ENCODE measurements at regions not wholly inside any gene's neighbourhood (a gene's known extent, or its start where the extent isn't known, plus 50 kb on each side); places are given as distances from the start of the nearest gene placed in this dataset.
A peak's percentile ranks its signal among the peaks of the same experiment; 100 is the strongest.

- Histone ChIP-seq H3K4me2 (ENCODE audit: insufficient read depth, insufficient read length, low read length) (peak overlapping the region; percentile 13), H2BK12ac (ENCODE audit: insufficient read length, low read depth, low read length) (no peak overlapping the region)
Measured at GRCh38 chr5:107025712-107026497, 644.8 kb downstream of the EFNA5 start.

More at GRCh38 chr5:107025712-107026497, 644.8 kb downstream of the EFNA5 start:
- no peak overlapping the region for H3K4me3 Mint-ChIP-seq
- H3K9me3 Mint-ChIP-seq, result no peaks in the 10 kb centered on the region
- Histone ChIP-seq H3K9me3 (ENCODE audit: control insufficient read depth, low read depth, low read length) (no peaks in the 10 kb centered on the region), H2BK20ac (ENCODE audit: low read depth, low read length, poor library complexity, severe bottlenecking) (no peak overlapping the region), H3K79me1 (ENCODE audit: insufficient read depth, low read depth, low read length, poor library complexity, severe bottlenecking) (no peaks in the 10 kb centered on the region), H2BK15ac (ENCODE audit: low read depth, low read length) (no peak overlapping the region), H3K18ac (ENCODE audit: insufficient read length, low read depth, low read length) (no peak overlapping the region), H2AFZ (ENCODE audit: low read length) (no peak overlapping the region), H4K20me1 (ENCODE audit: control insufficient read depth, insufficient read depth, insufficient read length) (no peaks in the 10 kb centered on the region), H4K8ac (replicated peaks; ENCODE audit: insufficient read length, low read depth, low read length) (no peak overlapping the region), H3K4me1 (ENCODE audit: insufficient read depth, low read length) (no peaks in the 10 kb centered on the region), H2BK120ac (ENCODE audit: low read depth, low read length, poor library complexity, severe bottlenecking) (no peak overlapping the region), H3K9ac (ENCODE audit: extremely low read depth, insufficient read length, low read length) (no peak overlapping the region), H3K4ac (ENCODE audit: low read depth, low read length) (no peak overlapping the region), H3K79me2 (ENCODE audit: insufficient read depth, low read length) (no peaks in the 10 kb centered on the region), H4K5ac (ENCODE audit: insufficient read length, low read depth, low read length) (no peak overlapping the region), H4K91ac (ENCODE audit: insufficient read length, low read depth, low read length) (no peak overlapping the region), H3K27me3 (ENCODE audit: insufficient read depth, low read length) (no peaks in the 10 kb centered on the region), H3K23ac (ENCODE audit: insufficient read length, low read depth, low read length) (no peak overlapping the region), H3T11ph (ENCODE audit: low read length) (no peak overlapping the region), H3K27ac (ENCODE audit: insufficient read length, low read depth, low read length) (no peak overlapping the region), H2BK5ac (ENCODE audit: insufficient read length, low read length) (no peak overlapping the region), H3K56ac (ENCODE audit: insufficient read length, low read depth, low read length) (no peak overlapping the region), H2AK5ac (ENCODE audit: insufficient read length, low read length) (no peak overlapping the region), H3K14ac (ENCODE audit: insufficient read depth, low read length) (no peak overlapping the region), H3K23me2 (ENCODE audit: insufficient read length, low read depth, low read length, poor library complexity, severe bottlenecking) (no peaks in the 10 kb centered on the region)
- H3K4me1 Mint-ChIP-seq, result peaks cover 18 to 22% of the 10 kb centered on the region in 2 experiments
- H3K27ac Mint-ChIP-seq, result peak overlapping the region in 2 of 3 experiments; percentile 47 to 49; a peak in 3 of 7 replicates
- no peaks in the 10 kb centered on the region for H3K27me3 Mint-ChIP-seq (ENCODE audit: low read depth)
- no peak for TF ChIP-seq CTCF (conservative IDR thresholded peaks at IDR 0.05)
- H3K36me3 Mint-ChIP-seq (ENCODE audit: insufficient read depth in 1 of 3, low read depth in 3 of 3), result no peaks in the 10 kb centered on the region
- DNase-seq, result no peak
- no CpG with 5 or more reads among the region's 3 CpGs for WGBS (ENCODE audit: extremely low coverage, insufficient read length, low lambda C conversion rate)
